ENCODE measurements at regions not wholly inside any gene's neighbourhood (a gene's known extent, or its start where the extent isn't known, plus 50 kb on each side); places are given as distances from the start of the nearest gene placed in this dataset.

DNA sequence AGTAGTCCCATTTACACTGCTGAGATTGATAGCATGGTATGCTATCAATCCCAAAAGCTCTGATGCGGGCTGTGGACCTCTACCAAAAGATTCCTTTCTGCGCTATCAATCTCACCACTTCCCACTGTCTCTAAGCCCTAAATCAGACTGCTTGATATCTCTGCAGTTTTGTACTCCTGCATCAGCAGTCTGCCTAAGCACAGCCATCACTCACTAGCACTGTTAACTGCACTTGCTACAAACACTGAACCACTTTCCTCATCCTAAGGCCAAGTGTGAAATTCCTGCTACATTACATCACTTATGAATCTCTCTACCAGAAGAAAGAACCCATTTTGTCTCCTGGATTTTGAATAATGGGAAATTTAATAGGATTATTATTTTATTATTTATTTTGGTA lies 237.0 kb downstream of the HNMT start:
- POLR2A ChIA-PET = no interaction called here
- CTCF ChIA-PET = no interaction called here

More for the DNA sequence above, 237.0 kb downstream of the HNMT start:
- no peak for TF ChIP-seq GATA2 (IDR thresholded peaks at IDR 0.05; ENCODE audit: insufficient read depth, insufficient read length, low read depth, low read length)
- TF ChIP-seq MYC (IDR thresholded peaks at IDR 0.05; ENCODE audit: low read depth, low read length) = no peak
- TF ChIP-seq, protein P1, sequence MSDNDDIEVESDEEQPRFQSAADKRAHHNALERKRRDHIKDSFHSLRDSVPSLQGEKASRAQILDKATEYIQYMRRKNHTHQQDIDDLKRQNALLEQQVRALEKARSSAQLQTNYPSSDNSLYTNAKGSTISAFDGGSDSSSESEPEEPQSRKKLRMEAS (IDR thresholded peaks at IDR 0.05; ENCODE audit: insufficient read depth, insufficient read length) = no peak
- no peak for TF ChIP-seq POLR2A (IDR thresholded peaks at IDR 0.05; ENCODE audit: low read depth, low read length)
- no peak for TF ChIP-seq FOS (IDR thresholded peaks at IDR 0.05; ENCODE audit: borderline replicate concordance, insufficient read depth, low read length)
- TF ChIP-seq EZH2 (IDR thresholded peaks at IDR 0.05; ENCODE audit: borderline replicate concordance, low read depth, low read length, severe bottlenecking) = no peak
- TF ChIP-seq, protein P2, sequence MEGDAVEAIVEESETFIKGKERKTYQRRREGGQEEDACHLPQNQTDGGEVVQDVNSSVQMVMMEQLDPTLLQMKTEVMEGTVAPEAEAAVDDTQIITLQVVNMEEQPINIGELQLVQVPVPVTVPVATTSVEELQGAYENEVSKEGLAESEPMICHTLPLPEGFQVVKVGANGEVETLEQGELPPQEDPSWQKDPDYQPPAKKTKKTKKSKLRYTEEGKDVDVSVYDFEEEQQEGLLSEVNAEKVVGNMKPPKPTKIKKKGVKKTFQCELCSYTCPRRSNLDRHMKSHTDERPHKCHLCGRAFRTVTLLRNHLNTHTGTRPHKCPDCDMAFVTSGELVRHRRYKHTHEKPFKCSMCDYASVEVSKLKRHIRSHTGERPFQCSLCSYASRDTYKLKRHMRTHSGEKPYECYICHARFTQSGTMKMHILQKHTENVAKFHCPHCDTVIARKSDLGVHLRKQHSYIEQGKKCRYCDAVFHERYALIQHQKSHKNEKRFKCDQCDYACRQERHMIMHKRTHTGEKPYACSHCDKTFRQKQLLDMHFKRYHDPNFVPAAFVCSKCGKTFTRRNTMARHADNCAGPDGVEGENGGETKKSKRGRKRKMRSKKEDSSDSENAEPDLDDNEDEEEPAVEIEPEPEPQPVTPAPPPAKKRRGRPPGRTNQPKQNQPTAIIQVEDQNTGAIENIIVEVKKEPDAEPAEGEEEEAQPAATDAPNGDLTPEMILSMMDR (IDR thresholded peaks at IDR 0.05; ENCODE audit: extremely low read depth in 1 of 2, insufficient read depth in 1 of 2, low read depth in 1 of 2, low read length in 2 of 2) = no peak
- TF ChIP-seq POLR2AphosphoS5 (IDR thresholded peaks at IDR 0.05; ENCODE audit: insufficient read depth, low read depth, low read length) = no peak
- no peak for TF ChIP-seq JUN (IDR thresholded peaks at IDR 0.05; ENCODE audit: borderline replicate concordance, insufficient read depth, insufficient read length, low read depth)
- no peak overlapping the region for H3K27ac ChIP-seq (ENCODE audit: insufficient read depth, low read depth, low read length)
- BruUV-seq (replicated peaks) = no TSS peak
- H2AFZ ChIP-seq (ENCODE audit: low read depth, low read length) = no peak overlapping the region
- no peak overlapping the region for H3K9ac ChIP-seq (replicated peaks; ENCODE audit: extremely low read depth, insufficient read depth, low read length)
- no peaks in the 10 kb centered on the region for H3K9me3 ChIP-seq (replicated peaks; ENCODE audit: control insufficient read depth, insufficient read depth, low read length)
- no peaks in the 10 kb centered on the region for H3K79me2 ChIP-seq (ENCODE audit: control insufficient read depth, insufficient read depth, low read length)
- H3K4me1 ChIP-seq (ENCODE audit: control insufficient read depth, extremely low read depth, insufficient read depth, low read length) = no peaks in the 10 kb centered on the region
- H3K36me3 ChIP-seq (ENCODE audit: control insufficient read depth in 2 of 2, extremely low read depth in 1 of 2, insufficient read depth in 2 of 2, low read length in 2 of 2) = no peaks in the 10 kb centered on the region
- no peak for FAIRE-seq
- DNase-seq (ENCODE audit: low read depth, low spot score) = no peak
- H3K27me3 ChIP-seq (ENCODE audit: control insufficient read depth in 2 of 2, insufficient read depth in 2 of 2, low read length in 2 of 2) = no peaks in the 10 kb centered on the region
- H3K4me2 ChIP-seq (ENCODE audit: insufficient read depth, low read length) = no peak overlapping the region
- no peaks in the 10 kb centered on the region for H3K9me1 ChIP-seq (replicated peaks; ENCODE audit: control insufficient read depth, extremely low read depth, insufficient read depth, low read length)
- H3K4me3 ChIP-seq (replicated peaks in 1 of 3; ENCODE audit: insufficient read depth in 1 of 3, low read depth in 1 of 3, low read length in 3 of 3) = no peak overlapping the region
- dilution Hi-C loops (cut with MboI; ENCODE audit: extremely low pct_ligation_motif_present, low sequenced_read_pairs) (no loop called here), intact Hi-C loops (cut with micrococcal nuclease) (no loop called here)
- H4K20me1 ChIP-seq (replicated peaks; ENCODE audit: control insufficient read depth, extremely low read depth, insufficient read depth, low read length) = no peaks in the 10 kb centered on the region

Data from endothelial cell of umbilical vein (primary cell).